GM21367 (cell line): ENCODE measurements at regions not wholly inside any gene's neighbourhood (a gene's known extent, or its start where the extent isn't known, plus 50 kb on each side); places are given as distances from the start of the nearest gene placed in this dataset.

ENCODE experiments used
- ATAC-seq: cut with Tn5 transposase; IDR thresholded peaks from one replicate; pipeline ENCODE4 v1.9.1; 2021; ENCODE audit not compliant: unreplicated experiment

- ATAC-seq: no peak
These were observed 298.0 kb upstream of the ZC3H12C start for GRCh38 chr11:109795234-109795633.

- no peak for ATAC-seq
These were observed 296.9 kb upstream of the ZC3H12C start for GRCh38 chr11:109796253-109796652.

- no peak for ATAC-seq
These were observed 294.7 kb upstream of the ZC3H12C start for GRCh38 chr11:109798521-109798920.

- no peak for ATAC-seq
These were observed 293.6 kb upstream of the ZC3H12C start for GRCh38 chr11:109799604-109800003.

GRCh38 chr11:109804911-109805310 lies 288.3 kb upstream of the ZC3H12C start:
- ATAC-seq: no peak

GRCh38 chr11:109806205-109806604 lies 287.0 kb upstream of the ZC3H12C start:
- ATAC-seq: no peak

GRCh38 chr11:109808569-109808968 lies 284.6 kb upstream of the ZC3H12C start:
- no peak for ATAC-seq

GRCh38 chr11:109814824-109815223 lies 278.4 kb upstream of the ZC3H12C start:
- ATAC-seq: no peak

- ATAC-seq: no peak
These were observed 277.6 kb upstream of the ZC3H12C start for GRCh38 chr11:109815500-109816150.

- ATAC-seq: no peak
These were observed 274.9 kb upstream of the ZC3H12C start for GRCh38 chr11:109818290-109818689.

GRCh38 chr11:109819410-109819809 lies 273.8 kb upstream of the ZC3H12C start:
- no peak for ATAC-seq

- no peak for ATAC-seq
These were observed 271.7 kb upstream of the ZC3H12C start for GRCh38 chr11:109821511-109821910.

GRCh38 chr11:109822436-109823102 lies 270.6 kb upstream of the ZC3H12C start:
- no peak for ATAC-seq

GRCh38 chr11:109828387-109828786 lies 264.8 kb upstream of the ZC3H12C start:
- no peak for ATAC-seq

- ATAC-seq: no peak
These were observed 255.2 kb upstream of the ZC3H12C start for GRCh38 chr11:109838026-109838425.

GRCh38 chr11:109845437-109845836 lies 247.8 kb upstream of the ZC3H12C start:
- no peak for ATAC-seq

- no peak for ATAC-seq
These were observed 245.6 kb upstream of the ZC3H12C start for GRCh38 chr11:109847621-109848020.

- ATAC-seq: no peak
These were observed 244.1 kb upstream of the ZC3H12C start for GRCh38 chr11:109849051-109849450.

GRCh38 chr11:109849946-109850345 lies 243.2 kb upstream of the ZC3H12C start:
- no peak for ATAC-seq

GRCh38 chr11:109851780-109852390 lies 241.3 kb upstream of the ZC3H12C start:
- ATAC-seq: no peak

GRCh38 chr11:109853156-109853776 lies 239.9 kb upstream of the ZC3H12C start:
- peak; percentile 82 for ATAC-seq

GRCh38 chr11:109854731-109855130 lies 238.5 kb upstream of the ZC3H12C start:
- no peak for ATAC-seq
